Ishikawa (cell line): ENCODE measurements at regions not wholly inside any gene's neighbourhood (a gene's known extent, or its start where the extent isn't known, plus 50 kb on each side); places are given as distances from the start of the nearest gene placed in this dataset.

Source experiments
- CEBPB ChIP-seq: IDR thresholded peaks from 2 replicates; pipeline ENCODE4 v1.6.1; 2012
- CREB1 ChIP-seq: IDR thresholded peaks from 2 replicates; pipeline ENCODE4 v1.6.1; 2012; ENCODE audit warnings: low read depth
- EP300 ChIP-seq: IDR thresholded peaks from 2 replicates; pipeline ENCODE4 v1.6.1; 2012; ENCODE audit warnings: borderline replicate concordance
- FOXM1 ChIP-seq: IDR thresholded peaks from 2 replicates; pipeline ENCODE4 v1.6.1; 2012; ENCODE audit warnings: low read depth, borderline replicate concordance
- MAX ChIP-seq: IDR thresholded peaks from 2 replicates; pipeline ENCODE4 v1.6.1; 2012
- REST ChIP-seq: IDR thresholded peaks from 2 replicates; pipeline ENCODE4 v1.6.1; 2012; ENCODE audit warnings: low read depth, mild to moderate bottlenecking
- TCF12 ChIP-seq: IDR thresholded peaks from 2 replicates; pipeline ENCODE4 v1.6.1; 2012; ENCODE audit warnings: low read depth
- USF1 ChIP-seq: IDR thresholded peaks from 2 replicates; pipeline ENCODE4 v1.6.1; 2012

- TF ChIP-seq USF1, result no peak
- no peak for TF ChIP-seq FOXM1
- TF ChIP-seq REST, result no peak
- TF ChIP-seq TCF12, result no peak
- TF ChIP-seq MAX, result no peak
- TF ChIP-seq CREB1, result no peak
- no peak for TF ChIP-seq EP300
- TF ChIP-seq CEBPB, result no peak
These were observed 219.4 kb upstream of the ZC4H2 start for GRCh38 chrX:65195621-65196020.
